ENCODE measurements at regions not wholly inside any gene's neighbourhood (a gene's known extent, or its start where the extent isn't known, plus 50 kb on each side); places are given as distances from the start of the nearest gene placed in this dataset.

GRCh38 chr21:17388226-17388625 is 124.6 kb upstream of the CXADR start:
- ATAC-seq (no peak), DNase-seq (no peak)
- no peaks in the 10 kb centered on the region for H3K4me1 Mint-ChIP-seq (ENCODE audit: low read depth)
- peaks cover 7% of the 10 kb centered on the region for H3K27me3 Mint-ChIP-seq
- ChIA-PET CTCF (interaction anchor here (0.7 to 5.9 kb wide), 8 partner anchors 13 to 536 kb away, joined by 3 to 58 read pairs (median 4); no protein-coding TSS in a partner anchor), POLR2A (no interaction called here)
- intact Hi-C loops (cut with micrococcal nuclease), result loop anchor here (5.0 kb wide), 1 partner anchor 199 kb away; no protein-coding TSS in a partner anchor
- no peak overlapping the region for H3K4me3 Mint-ChIP-seq
- TF ChIP-seq CTCF (IDR thresholded peaks at IDR 0.05), result no peak
- H3K36me3 Mint-ChIP-seq (ENCODE audit: low read depth), result no peaks in the 10 kb centered on the region
- no peaks in the 10 kb centered on the region for H3K9me3 Mint-ChIP-seq
- no peak overlapping the region for H3K27ac Mint-ChIP-seq

GRCh38 chr21:17389311-17389710 is 123.5 kb upstream of the CXADR start:
- peaks cover 7% of the 10 kb centered on the region for H3K27me3 Mint-ChIP-seq
- no peaks in the 10 kb centered on the region for H3K36me3 Mint-ChIP-seq (ENCODE audit: low read depth)
- no peak for ATAC-seq
- H3K4me3 Mint-ChIP-seq, result no peak overlapping the region
- H3K4me1 Mint-ChIP-seq (ENCODE audit: low read depth), result no peaks in the 10 kb centered on the region
- CTCF ChIA-PET, result interaction anchor here (0.8 to 5.9 kb wide), 4 partner anchors 165 to 535 kb away, joined by 3 to 58 read pairs (median 3); no protein-coding TSS in a partner anchor
- POLR2A ChIA-PET, result no interaction called here
- TF ChIP-seq CTCF (IDR thresholded peaks at IDR 0.05), result no peak
- no peak overlapping the region for H3K27ac Mint-ChIP-seq
- DNase-seq, result no peak
- intact Hi-C loops (cut with micrococcal nuclease), result loop anchor here (5.0 kb wide), 1 partner anchor 198 kb away; no protein-coding TSS in a partner anchor
- no peaks in the 10 kb centered on the region for H3K9me3 Mint-ChIP-seq

- no peaks in the 10 kb centered on the region for H3K36me3 Mint-ChIP-seq (ENCODE audit: low read depth)
- ChIA-PET CTCF (interaction anchor here (5.9 kb wide), 1 partner anchor 195 kb away, joined by 58 read pairs; no protein-coding TSS in a partner anchor), POLR2A (no interaction called here)
- DNase-seq (no peak), ATAC-seq (no peak)
- H3K9me3 Mint-ChIP-seq, result no peaks in the 10 kb centered on the region
- no peak overlapping the region for H3K4me3 Mint-ChIP-seq
- intact Hi-C loops (cut with micrococcal nuclease), result no loop called here
- no peaks in the 10 kb centered on the region for H3K4me1 Mint-ChIP-seq (ENCODE audit: low read depth)
- H3K27me3 Mint-ChIP-seq, result peaks cover 10% of the 10 kb centered on the region
- no peak for TF ChIP-seq CTCF (IDR thresholded peaks at IDR 0.05)
- H3K27ac Mint-ChIP-seq, result no peak overlapping the region
Observed at GRCh38 chr21:17390569-17390968, 122.3 kb upstream of the CXADR start.

- CTCF ChIA-PET, result no interaction called here
- peaks cover 8% of the 10 kb centered on the region for H3K27me3 Mint-ChIP-seq
Observed at GRCh38 chr21:17391811-17392340, 121.0 kb upstream of the CXADR start.

More at GRCh38 chr21:17391811-17392340, 121.0 kb upstream of the CXADR start:
- ATAC-seq (no peak), DNase-seq (no peak)
- POLR2A ChIA-PET, result no interaction called here
- TF ChIP-seq CTCF (IDR thresholded peaks at IDR 0.05), result no peak
- Mint-ChIP-seq H3K27ac (no peak overlapping the region), H3K4me1 (ENCODE audit: low read depth) (no peaks in the 10 kb centered on the region), H3K36me3 (ENCODE audit: low read depth) (no peaks in the 10 kb centered on the region), H3K4me3 (no peak overlapping the region), H3K9me3 (no peaks in the 10 kb centered on the region)
- intact Hi-C loops (cut with micrococcal nuclease), result no loop called here
